NT2/D1 (cell line): ENCODE measurements at regions not wholly inside any gene's neighbourhood (a gene's known extent, or its start where the extent isn't known, plus 50 kb on each side); places are given as distances from the start of the nearest gene placed in this dataset.

Experiments
- SUZ12 ChIP-seq: IDR thresholded peaks from 2 replicates; pipeline ENCODE4 v1.6.1; 2011; ENCODE audit not compliant: insufficient read length, insufficient read depth; ENCODE audit errors: extremely low read depth
- YY1 ChIP-seq: IDR thresholded peaks from 2 replicates; pipeline ENCODE4 v1.6.1; 2011; ENCODE audit not compliant: insufficient read length, insufficient read depth
- ZNF274 ChIP-seq: IDR thresholded peaks from 2 replicates; pipeline ENCODE4 v1.6.1; 2011; ENCODE audit warnings: mild to moderate bottlenecking, low read depth, low read length

GRCh38 chr2:79447463-79447862, 65.4 kb upstream of the CTNNA2 start:
- no peak for TF ChIP-seq SUZ12
- TF ChIP-seq YY1 = no peak
- no peak for TF ChIP-seq ZNF274
